HepG2 (cell line): ENCODE measurements at regions not wholly inside any gene's neighbourhood (a gene's known extent, or its start where the extent isn't known, plus 50 kb on each side); places are given as distances from the start of the nearest gene placed in this dataset.

Experiments
- BORCS8-MEF2B ChIP-seq: sonication (generic); formaldehyde crosslinking; IDR thresholded peaks from 2 replicates; pipeline ENCODE4 v1.8.0; 2022; ENCODE audit warnings: mild to moderate bottlenecking, missing genetic modification reagents
- ELF1 ChIP-seq: sonication (generic); formaldehyde crosslinking; IDR thresholded peaks from 2 replicates; pipeline ENCODE4 v1.4.0; 2020; ENCODE audit warnings: missing genetic modification reagents
- ESRRA ChIP-seq: sonication (generic); formaldehyde crosslinking; IDR thresholded peaks from 2 replicates; pipeline ENCODE4 v1.5.1; 2020; ENCODE audit warnings: mild to moderate bottlenecking, low read depth, missing genetic modification reagents
- FOXA1 ChIP-seq, 2 experiments: fragments of 450-650 bp in 1 of 2; sonication (generic) in 1 of 2; formaldehyde crosslinking in 1 of 2; IDR thresholded peaks; 2 replicates each; pipeline versions ENCODE4 v1.4.0 to v1.6.1; 2016 to 2020; ENCODE audit warnings: missing genetic modification reagents in 1 of 2
- GATAD2A ChIP-seq: IDR thresholded peaks from 2 replicates; pipeline ENCODE4 v1.6.1; 2016
- HDAC6 ChIP-seq: fragments of 200-600 bp; sonication (generic); IDR thresholded peaks from 2 replicates; pipeline ENCODE4 v1.7.0; 2017; ENCODE audit warnings: mild to moderate bottlenecking, antibody characterized with exemption, low read length, low read depth
- HNF4A ChIP-seq: sonication (generic); formaldehyde crosslinking; IDR thresholded peaks from 2 replicates; pipeline ENCODE4 v1.4.0; 2020; ENCODE audit warnings: missing genetic modification reagents
- NFKB2 ChIP-seq: sonication (generic); formaldehyde crosslinking; IDR thresholded peaks from 2 replicates; pipeline ENCODE4 v1.4.0; 2020; ENCODE audit warnings: missing genetic modification reagents, borderline replicate concordance
- NFRKB ChIP-seq: fragments of 450-650 bp; IDR thresholded peaks from 2 replicates; pipeline ENCODE4 v1.6.1; 2017
- POGK ChIP-seq: sonication (generic); formaldehyde crosslinking; conservative IDR thresholded peaks from 2 replicates; pipeline ENCODE4 v1.8.0; 2022; ENCODE audit warnings: mild to moderate bottlenecking, moderate library complexity, missing genetic modification reagents
- RARA ChIP-seq: IDR thresholded peaks from 2 replicates; pipeline ENCODE4 v1.6.1; 2016; ENCODE audit warnings: missing genetic modification reagents, missing compliant biosample characterization
- RXRA ChIP-seq: sonication (generic); formaldehyde crosslinking; IDR thresholded peaks from 2 replicates; pipeline ENCODE4 v1.5.1; 2020; ENCODE audit warnings: missing genetic modification reagents
- SALL1 ChIP-seq: sonication (generic); formaldehyde crosslinking; IDR thresholded peaks from 2 replicates; pipeline ENCODE4 v1.8.0; 2022; ENCODE audit warnings: mild to moderate bottlenecking, missing genetic modification reagents
- ZFX ChIP-seq: sonication (generic); formaldehyde crosslinking; IDR thresholded peaks from 2 replicates; pipeline ENCODE4 v1.4.0; 2020; ENCODE audit warnings: mild to moderate bottlenecking, low read depth, missing genetic modification reagents, moderate library complexity
- ZNF260 ChIP-seq: sonication (generic); formaldehyde crosslinking; IDR thresholded peaks from 2 replicates; pipeline ENCODE4 v1.4.0; 2020; ENCODE audit warnings: missing genetic modification reagents, low read depth, mild to moderate bottlenecking, borderline replicate concordance
- ZNF275 ChIP-seq: sonication (generic); formaldehyde crosslinking; IDR thresholded peaks from 2 replicates; pipeline ENCODE4 v1.8.0; 2022; ENCODE audit warnings: missing genetic modification reagents, mild to moderate bottlenecking, inconsistent platforms, borderline replicate concordance
- ZNF550 ChIP-seq: sonication (generic); formaldehyde crosslinking; IDR thresholded peaks from 2 replicates; pipeline ENCODE4 v1.4.0; 2020; ENCODE audit warnings: mild to moderate bottlenecking, missing genetic modification reagents, borderline replicate concordance
- ZNF552 ChIP-seq: sonication (generic); formaldehyde crosslinking; IDR thresholded peaks from 2 replicates; pipeline ENCODE4 v1.9.0; 2022; ENCODE audit warnings: missing genetic modification reagents, mild to moderate bottlenecking, borderline replicate concordance
- ZNF574 ChIP-seq: sonication (generic); formaldehyde crosslinking; IDR thresholded peaks from 2 replicates; pipeline ENCODE4 v1.4.0; 2020; ENCODE audit warnings: missing genetic modification reagents
- TF ChIP-seq, protein P1 (sequence below): sonication (generic); formaldehyde crosslinking; IDR thresholded peaks from 2 replicates; pipeline ENCODE4 v1.4.0; 2020; ENCODE audit warnings: missing genetic modification reagents
- TF ChIP-seq, protein P2 (sequence below): sonication (generic); formaldehyde crosslinking; IDR thresholded peaks from 2 replicates; pipeline ENCODE4 v1.9.0; 2022; ENCODE audit warnings: low read depth, missing genetic modification reagents

DNA sequence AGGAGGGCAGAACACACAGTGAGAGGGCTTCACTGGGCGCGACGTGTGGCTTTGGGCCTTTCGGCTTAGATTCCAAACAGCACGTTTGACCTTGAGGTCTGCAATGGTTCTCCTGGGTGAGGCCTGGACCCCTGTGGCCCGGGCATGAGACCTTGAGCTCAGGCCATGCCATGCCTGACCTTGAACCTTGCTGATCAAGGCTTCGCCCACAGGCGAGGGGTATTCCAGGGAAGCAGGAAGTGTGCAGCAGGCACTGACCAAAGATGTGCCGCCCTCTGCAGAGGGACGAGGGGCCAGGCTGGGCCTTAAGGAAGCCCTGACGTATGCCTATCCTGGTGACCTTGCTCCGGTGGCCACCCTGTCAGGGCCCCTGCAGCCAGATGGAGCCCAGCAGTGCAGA, 178.3 kb upstream of the HDAC4 start (continued):
- TF ChIP-seq ELF1 = peak; percentile 39; the same call in 1 of the 2 replicates
- TF ChIP-seq RARA (CRISPR knock-in tag) = peak; percentile 59; the same call in 1 of the 2 replicates
- TF ChIP-seq ZNF552 = no peak
- 0 out of 2 replicates have a peak, but pooled peaks have one; percentile 36 for TF ChIP-seq NFKB2 (CRISPR knock-in tag)
- no peak for TF ChIP-seq HDAC6
- TF ChIP-seq ZNF260 (CRISPR knock-in tag) = no peak
- TF ChIP-seq FOXA1 (IDR thresholded peaks at IDR 0.05) = no peak
- TF ChIP-seq FOXA1 (CRISPR knock-in tag; IDR thresholded peaks at IDR 0.05) = no peak
- peak; percentile 88 for TF ChIP-seq ESRRA
- TF ChIP-seq ZFX (CRISPR knock-in tag) = 0 out of 2 replicates have a peak, but pooled peaks have one; percentile 11
- TF ChIP-seq, protein P1, sequence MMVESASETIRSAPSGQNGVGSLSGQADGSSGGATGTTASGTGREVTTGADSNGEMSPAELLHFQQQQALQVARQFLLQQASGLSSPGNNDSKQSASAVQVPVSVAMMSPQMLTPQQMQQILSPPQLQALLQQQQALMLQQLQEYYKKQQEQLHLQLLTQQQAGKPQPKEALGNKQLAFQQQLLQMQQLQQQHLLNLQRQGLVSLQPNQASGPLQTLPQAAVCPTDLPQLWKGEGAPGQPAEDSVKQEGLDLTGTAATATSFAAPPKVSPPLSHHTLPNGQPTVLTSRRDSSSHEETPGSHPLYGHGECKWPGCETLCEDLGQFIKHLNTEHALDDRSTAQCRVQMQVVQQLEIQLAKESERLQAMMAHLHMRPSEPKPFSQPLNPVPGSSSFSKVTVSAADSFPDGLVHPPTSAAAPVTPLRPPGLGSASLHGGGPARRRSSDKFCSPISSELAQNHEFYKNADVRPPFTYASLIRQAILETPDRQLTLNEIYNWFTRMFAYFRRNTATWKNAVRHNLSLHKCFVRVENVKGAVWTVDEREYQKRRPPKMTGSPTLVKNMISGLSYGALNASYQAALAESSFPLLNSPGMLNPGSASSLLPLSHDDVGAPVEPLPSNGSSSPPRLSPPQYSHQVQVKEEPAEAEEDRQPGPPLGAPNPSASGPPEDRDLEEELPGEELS (CRISPR knock-in tag) = no peak; the same call in 1 of the 2 replicates
- no peak for TF ChIP-seq ZNF550 (CRISPR knock-in tag)
- TF ChIP-seq ZNF275 = no peak
- 0 out of 2 replicates have a peak, but pooled peaks have one; percentile 35 for TF ChIP-seq BORCS8-MEF2B
- TF ChIP-seq RXRA = 0 out of 2 replicates have a peak, but pooled peaks have one; percentile 30
- TF ChIP-seq ZNF574 (CRISPR knock-in tag) = 0 out of 2 replicates have a peak, but pooled peaks have one; percentile 35
- 0 out of 2 replicates have a peak, but pooled peaks have one; percentile 32 for TF ChIP-seq GATAD2A (CRISPR knock-in tag)
- 0 out of 2 replicates have a peak, but pooled peaks have one; percentile 26 for TF ChIP-seq POGK (CRISPR knock-in tag)
- TF ChIP-seq, protein P2, sequence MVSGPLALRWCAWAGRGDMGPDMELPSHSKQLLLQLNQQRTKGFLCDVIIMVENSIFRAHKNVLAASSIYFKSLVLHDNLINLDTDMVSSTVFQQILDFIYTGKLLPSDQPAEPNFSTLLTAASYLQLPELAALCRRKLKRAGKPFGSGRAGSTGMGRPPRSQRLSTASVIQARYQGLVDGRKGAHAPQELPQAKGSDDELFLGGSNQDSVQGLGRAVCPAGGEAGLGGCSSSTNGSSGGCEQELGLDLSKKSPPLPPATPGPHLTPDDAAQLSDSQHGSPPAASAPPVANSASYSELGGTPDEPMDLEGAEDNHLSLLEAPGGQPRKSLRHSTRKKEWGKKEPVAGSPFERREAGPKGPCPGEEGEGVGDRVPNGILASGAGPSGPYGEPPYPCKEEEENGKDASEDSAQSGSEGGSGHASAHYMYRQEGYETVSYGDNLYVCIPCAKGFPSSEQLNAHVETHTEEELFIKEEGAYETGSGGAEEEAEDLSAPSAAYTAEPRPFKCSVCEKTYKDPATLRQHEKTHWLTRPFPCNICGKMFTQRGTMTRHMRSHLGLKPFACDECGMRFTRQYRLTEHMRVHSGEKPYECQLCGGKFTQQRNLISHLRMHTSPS (CRISPR knock-in tag) = peak; percentile 93
- no peak for TF ChIP-seq NFRKB
- peak; percentile 77 for TF ChIP-seq HNF4A
- peak; percentile 48; the same call in 1 of the 2 replicates for TF ChIP-seq SALL1
